Uterus (tissue), 2 donors: ENCODE measurements at regions not wholly inside any gene's neighbourhood (a gene's known extent, or its start where the extent isn't known, plus 50 kb on each side); places are given as distances from the start of the nearest gene placed in this dataset.

Source experiments
- CTCF ChIP-seq, 4 experiments: fragments of 200-600 bp in 2 of 4; fragments of 450-650 bp in 2 of 4; sonication (generic) in 2 of 4; IDR thresholded peaks; one replicate each; pipeline ENCODE4 v1.5.1; 2016 to 2019; ENCODE audit warnings: antibody characterized with exemption in 4 of 4, mild to moderate bottlenecking in 2 of 4, moderate library complexity in 1 of 4
- POLR2A ChIP-seq, 2 donors: fragments of 450-650 bp; IDR thresholded peaks; one replicate each; pipeline ENCODE4 v1.6.1; 2016; ENCODE audit warnings: antibody characterized with exemption in 2 of 2, mild to moderate bottlenecking in 1 of 2, moderate library complexity in 1 of 2

- TF ChIP-seq CTCF (IDR thresholded peaks at IDR 0.05) (no peak), POLR2A (IDR thresholded peaks at IDR 0.05) (no peak)
Observed at GRCh38 chr13:89965252-89965651, 1382.2 kb upstream of the MIR17HG start.
